H9 (cell line): ENCODE measurements at regions not wholly inside any gene's neighbourhood (a gene's known extent, or its start where the extent isn't known, plus 50 kb on each side); places are given as distances from the start of the nearest gene placed in this dataset.

Experiments
- DNase-seq: peaks from one replicate; pipeline ENCODE4 v3.0.0-alpha.2; 2017
- H2AFZ ChIP-seq: one replicate; pipeline ENCODE4 v1.6.1; 2013; ENCODE audit warnings: mild to moderate bottlenecking, low read length, control low read depth, moderate library complexity
- H2AK5ac ChIP-seq: 2 replicates; pipeline ENCODE4 v1.6.1; 2013; ENCODE audit warnings: low read length, control low read depth, mixed read lengths; ENCODE audit not compliant: insufficient read length
- H2BK120ac ChIP-seq: one replicate; pipeline ENCODE4 v1.6.1; 2013; ENCODE audit warnings: low read depth, mild to moderate bottlenecking, low read length, control low read depth, inconsistent platforms; ENCODE audit not compliant: poor library complexity, severe bottlenecking
- H2BK12ac ChIP-seq: 2 replicates; pipeline ENCODE4 v1.6.1; 2013; ENCODE audit warnings: low read length, control low read depth, mixed read lengths, low read depth; ENCODE audit not compliant: insufficient read length
- H2BK15ac ChIP-seq: 2 replicates; pipeline ENCODE4 v1.6.1; 2013; ENCODE audit warnings: low read depth, low read length, control low read depth
- H2BK20ac ChIP-seq: one replicate; pipeline ENCODE4 v1.6.1; 2013; ENCODE audit warnings: low read depth, mild to moderate bottlenecking, low read length, control low read depth, inconsistent platforms; ENCODE audit not compliant: poor library complexity, severe bottlenecking
- H2BK5ac ChIP-seq: 2 replicates; pipeline ENCODE4 v1.6.1; 2013; ENCODE audit warnings: low read length, control low read depth, mixed read lengths; ENCODE audit not compliant: insufficient read length
- H3K14ac ChIP-seq: 2 replicates; pipeline ENCODE4 v1.6.1; 2013; ENCODE audit warnings: low read length, control low read depth; ENCODE audit not compliant: insufficient read depth
- H3K18ac ChIP-seq: 2 replicates; pipeline ENCODE4 v1.6.1; 2013; ENCODE audit warnings: low read depth, mild to moderate bottlenecking, mixed read lengths, low read length, control low read depth; ENCODE audit not compliant: insufficient read length
- H3K23ac ChIP-seq: 2 replicates; pipeline ENCODE4 v1.6.1; 2013; ENCODE audit warnings: low read length, control low read depth, mixed read lengths, low read depth; ENCODE audit not compliant: insufficient read length
- H3K23me2 ChIP-seq: 2 replicates; pipeline ENCODE4 v1.6.1; 2013; ENCODE audit warnings: low read depth, mild to moderate bottlenecking, mixed read lengths, low read length, control low read depth; ENCODE audit not compliant: insufficient read length, poor library complexity, severe bottlenecking
- H3K27ac ChIP-seq: 2 replicates; pipeline ENCODE4 v1.5.1; 2013; ENCODE audit warnings: low read length, control low read depth, mixed read lengths, low read depth; ENCODE audit not compliant: insufficient read length
- H3K27me3 ChIP-seq: 2 replicates; pipeline ENCODE4 v1.6.1; 2013; ENCODE audit warnings: low read length, control low read depth, inconsistent platforms; ENCODE audit not compliant: insufficient read depth
- H3K4ac ChIP-seq: 2 replicates; pipeline ENCODE4 v1.6.1; 2013; ENCODE audit warnings: low read depth, mild to moderate bottlenecking, control low read depth, inconsistent platforms, low read length, moderate library complexity
- H3K4me1 ChIP-seq: 2 replicates; pipeline ENCODE4 v1.6.1; 2013; ENCODE audit warnings: low read length, control low read depth, inconsistent platforms; ENCODE audit not compliant: insufficient read depth
- H3K4me2 ChIP-seq: 2 replicates; pipeline ENCODE4 v1.6.1; 2013; ENCODE audit warnings: low read length, control low read depth, mixed read lengths; ENCODE audit not compliant: insufficient read length, insufficient read depth
- H3K56ac ChIP-seq: 2 replicates; pipeline ENCODE4 v1.6.1; 2013; ENCODE audit warnings: low read depth, mild to moderate bottlenecking, mixed read lengths, low read length, control low read depth; ENCODE audit not compliant: insufficient read length
- H3K79me1 ChIP-seq: 2 replicates; pipeline ENCODE4 v1.6.1; 2013; ENCODE audit warnings: low read depth, mild to moderate bottlenecking, moderate library complexity, low read length, control low read depth, inconsistent platforms; ENCODE audit not compliant: insufficient read depth, poor library complexity, severe bottlenecking
- H3K79me2 ChIP-seq: 2 replicates; pipeline ENCODE4 v1.6.1; 2013; ENCODE audit warnings: low read length, control low read depth, inconsistent platforms; ENCODE audit not compliant: insufficient read depth
- H3K9ac ChIP-seq: 2 replicates; pipeline ENCODE4 v1.6.1; 2013; ENCODE audit warnings: low read length, control low read depth, mixed read lengths; ENCODE audit not compliant: insufficient read length; ENCODE audit errors: extremely low read depth
- H3K9me3 ChIP-seq: one replicate; pipeline ENCODE4 v1.6.1; 2013; ENCODE audit warnings: low read depth, low read length, inconsistent platforms; ENCODE audit not compliant: control insufficient read depth
- H3T11ph ChIP-seq: one replicate; pipeline ENCODE4 v1.6.1; 2013; ENCODE audit warnings: mild to moderate bottlenecking, low read length, control low read depth, inconsistent platforms
- H4K20me1 ChIP-seq: one replicate; pipeline ENCODE4 v1.6.1; 2013; ENCODE audit not compliant: control insufficient read depth, insufficient read length, insufficient read depth
- H4K5ac ChIP-seq: 2 replicates; pipeline ENCODE4 v1.6.1; 2013; ENCODE audit warnings: low read depth, mild to moderate bottlenecking, mixed read lengths, low read length, control low read depth; ENCODE audit not compliant: insufficient read length
- H4K8ac ChIP-seq: replicated peaks from 2 replicates; pipeline ENCODE4 v1.6.1; 2013; ENCODE audit warnings: low read length, control low read depth, mixed read lengths, low read depth; ENCODE audit not compliant: insufficient read length
- H4K91ac ChIP-seq: 2 replicates; pipeline ENCODE4 v1.6.1; 2013; ENCODE audit warnings: low read depth, mild to moderate bottlenecking, moderate library complexity, mixed read lengths, low read length, control low read depth; ENCODE audit not compliant: insufficient read length
- H3K27ac Mint-ChIP-seq, 3 experiments: 2 replicates in 2 of 3; 3 replicates in 1 of 3; pipeline ENCODE4 v1.8.0; 2020 to 2021; ENCODE audit warnings: mixed read lengths in 3 of 3, mild to moderate bottlenecking in 1 of 3, moderate library complexity in 1 of 3
- H3K27me3 Mint-ChIP-seq: 2 replicates; pipeline ENCODE4 v1.8.0; 2021; ENCODE audit warnings: low read depth, mild to moderate bottlenecking, moderate library complexity, mixed read lengths
- H3K36me3 Mint-ChIP-seq, 3 experiments: 2 replicates in 2 of 3; 3 replicates in 1 of 3; pipeline ENCODE4 v1.8.0; 2020 to 2021; ENCODE audit warnings: low read depth in 3 of 3, mixed read lengths in 3 of 3; ENCODE audit not compliant: insufficient read depth in 1 of 3
- H3K4me1 Mint-ChIP-seq, 2 experiments: 2 replicates each; pipeline ENCODE4 v1.8.0; 2020; ENCODE audit warnings: mixed read lengths in 2 of 2
- H3K4me3 Mint-ChIP-seq, 2 experiments: 2 replicates in 1 of 2; 3 replicates in 1 of 2; pipeline ENCODE4 v1.8.0; 2020 to 2021; ENCODE audit warnings: mild to moderate bottlenecking in 2 of 2, mixed read lengths in 2 of 2, moderate library complexity in 1 of 2
- H3K9me3 Mint-ChIP-seq, 2 experiments: 2 replicates in 1 of 2; 3 replicates in 1 of 2; pipeline ENCODE4 v1.8.0; 2020; ENCODE audit warnings: mild to moderate bottlenecking in 2 of 2, mixed read lengths in 2 of 2, moderate library complexity in 1 of 2
- WGBS: extraction: QIAGEN DNeasy Blood & Tissue Kit; methylation state at CpG from one replicate; pipeline ENCODE4 v1.1.7; 2013; ENCODE audit warnings: missing lambda C conversion rate, low lambda C conversion rate, mixed read lengths; ENCODE audit not compliant: insufficient read length; ENCODE audit errors: extremely low coverage; 5-methylcytosine and 5-hydroxymethylcytosine counted together
- TF ChIP-seq, protein P1 (sequence below): fragments of 200-600 bp; sonication (generic); conservative IDR thresholded peaks from 3 replicates; pipeline ENCODE4 v1.8.0; 2021; ENCODE audit warnings: antibody characterized with exemption, mild to moderate bottlenecking

DNA sequence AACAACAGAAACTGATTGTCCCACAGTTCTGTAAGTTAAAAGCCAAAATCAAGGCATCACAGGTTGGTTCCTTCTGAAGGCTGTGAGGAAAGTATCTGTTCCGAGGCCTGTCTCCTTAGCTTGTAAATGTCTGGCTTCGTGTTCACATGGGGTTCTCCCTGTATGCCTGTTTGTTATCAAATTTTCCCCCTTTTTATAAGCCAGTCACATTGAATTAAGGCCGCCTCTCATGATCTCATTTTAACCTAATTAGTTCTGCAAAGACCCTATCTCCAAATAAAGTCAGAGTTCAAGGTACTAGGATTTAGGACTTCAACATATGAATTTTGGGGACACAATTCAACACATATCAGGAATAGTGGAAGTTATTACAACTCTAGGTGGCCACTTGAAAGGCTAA is 331.5 kb downstream of the PIK3R1 start:
- H2AK5ac ChIP-seq: no peak overlapping the region
- H4K20me1 ChIP-seq: no peaks in the 10 kb centered on the region
- no peaks in the 10 kb centered on the region for H3K9me3 Mint-ChIP-seq
- H2BK5ac ChIP-seq: no peak overlapping the region
- H2BK120ac ChIP-seq: no peak overlapping the region
- no peak overlapping the region for H3K4ac ChIP-seq
- no peak overlapping the region for H2BK20ac ChIP-seq
- H3K4me2 ChIP-seq: no peak overlapping the region
- WGBS: no CpG with 5 or more reads among the region's 3 CpGs
- no peak for DNase-seq
- no peaks in the 10 kb centered on the region for H3K23me2 ChIP-seq
- no peak overlapping the region for H3K9ac ChIP-seq
- no peak overlapping the region for H3K27ac Mint-ChIP-seq
- no peak overlapping the region for H4K5ac ChIP-seq
- no peaks in the 10 kb centered on the region; a peak in 1 of 7 replicates for H3K36me3 Mint-ChIP-seq
- no peak overlapping the region for H3K14ac ChIP-seq
- peaks cover 1% of the 10 kb centered on the region for H3K27me3 Mint-ChIP-seq
- H4K91ac ChIP-seq: no peak overlapping the region
- H2BK15ac ChIP-seq: no peak overlapping the region
- no peaks in the 10 kb centered on the region for H3K9me3 ChIP-seq
- H3K4me3 Mint-ChIP-seq: no peak overlapping the region
- no peak overlapping the region for H4K8ac ChIP-seq
- H3K23ac ChIP-seq: no peak overlapping the region
- no peak overlapping the region for H3K18ac ChIP-seq
- no peaks in the 10 kb centered on the region for H3K79me2 ChIP-seq
- H3K56ac ChIP-seq: no peak overlapping the region
- no peak overlapping the region for H3K27ac ChIP-seq
- H3K4me1 ChIP-seq: no peaks in the 10 kb centered on the region
- H3K79me1 ChIP-seq: no peaks in the 10 kb centered on the region
- no peak overlapping the region for H3T11ph ChIP-seq
- no peaks in the 10 kb centered on the region for H3K27me3 ChIP-seq
- H3K4me1 Mint-ChIP-seq: peaks cover 7 to 9% of the 10 kb centered on the region in 2 experiments
- H2BK12ac ChIP-seq: no peak overlapping the region
- no peak overlapping the region for H2AFZ ChIP-seq
- TF ChIP-seq, protein P1, sequence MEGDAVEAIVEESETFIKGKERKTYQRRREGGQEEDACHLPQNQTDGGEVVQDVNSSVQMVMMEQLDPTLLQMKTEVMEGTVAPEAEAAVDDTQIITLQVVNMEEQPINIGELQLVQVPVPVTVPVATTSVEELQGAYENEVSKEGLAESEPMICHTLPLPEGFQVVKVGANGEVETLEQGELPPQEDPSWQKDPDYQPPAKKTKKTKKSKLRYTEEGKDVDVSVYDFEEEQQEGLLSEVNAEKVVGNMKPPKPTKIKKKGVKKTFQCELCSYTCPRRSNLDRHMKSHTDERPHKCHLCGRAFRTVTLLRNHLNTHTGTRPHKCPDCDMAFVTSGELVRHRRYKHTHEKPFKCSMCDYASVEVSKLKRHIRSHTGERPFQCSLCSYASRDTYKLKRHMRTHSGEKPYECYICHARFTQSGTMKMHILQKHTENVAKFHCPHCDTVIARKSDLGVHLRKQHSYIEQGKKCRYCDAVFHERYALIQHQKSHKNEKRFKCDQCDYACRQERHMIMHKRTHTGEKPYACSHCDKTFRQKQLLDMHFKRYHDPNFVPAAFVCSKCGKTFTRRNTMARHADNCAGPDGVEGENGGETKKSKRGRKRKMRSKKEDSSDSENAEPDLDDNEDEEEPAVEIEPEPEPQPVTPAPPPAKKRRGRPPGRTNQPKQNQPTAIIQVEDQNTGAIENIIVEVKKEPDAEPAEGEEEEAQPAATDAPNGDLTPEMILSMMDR: no peak
